Transverse colon (tissue), 4 donors: ENCODE measurements at regions not wholly inside any gene's neighbourhood (a gene's known extent, or its start where the extent isn't known, plus 50 kb on each side); places are given as distances from the start of the nearest gene placed in this dataset.

Source experiments
- DNase-seq: peaks from one replicate; pipeline ENCODE4 v3.0.0-alpha.2; 2019
- H3K27ac ChIP-seq, 4 donors: fragments of 200-600 bp; sonication (generic); 2 replicates each; pipeline ENCODE4 v1.5.1; 2016 to 2018; ENCODE audit warnings: inconsistent platforms in 4 of 4
- H3K27me3 ChIP-seq: fragments of 200-600 bp; sonication (generic); 2 replicates; pipeline ENCODE4 v1.5.1; 2017; ENCODE audit warnings: inconsistent platforms
- H3K36me3 ChIP-seq, 4 donors: fragments of 200-600 bp; sonication (generic); 2 replicates each; pipeline ENCODE4 v1.5.1; 2017 to 2019; ENCODE audit warnings: inconsistent platforms in 4 of 4
- H3K4me1 ChIP-seq, 4 donors: fragments of 200-600 bp; sonication (generic); 2 replicates each; pipeline ENCODE4 v1.5.1; 2017 to 2020; ENCODE audit warnings: inconsistent platforms in 4 of 4
- H3K4me3 ChIP-seq, 4 donors: fragments of 200-600 bp; sonication (generic); 1 replicate in 1 of 4; 2 replicates in 3 of 4; pipeline versions ENCODE4 v1.5.1 to v1.6.1; 2017 to 2019; ENCODE audit warnings: inconsistent platforms in 4 of 4
- H3K9me3 ChIP-seq, 2 donors: fragments of 200-600 bp; sonication (generic); 2 replicates each; pipeline ENCODE4 v1.5.1; 2017 to 2019; ENCODE audit warnings: inconsistent platforms in 2 of 2
- EP300 ChIP-seq: sonication (generic); formaldehyde crosslinking; IDR thresholded peaks from one replicate; pipeline ENCODE4 v1.6.1; 2017; ENCODE audit warnings: antibody characterized with exemption, low read depth
- POLR2A ChIP-seq: fragments of 450-650 bp; IDR thresholded peaks from one replicate; pipeline ENCODE4 v1.6.1; 2016; ENCODE audit warnings: antibody characterized with exemption, mild to moderate bottlenecking, moderate library complexity
- POLR2AphosphoS5 ChIP-seq, 3 donors: sonication (generic); formaldehyde crosslinking; IDR thresholded peaks; one replicate each; pipeline ENCODE4 v1.6.1; 2016; ENCODE audit warnings: antibody characterized with exemption in 3 of 3
- WGBS, 2 donors: methylation state at CpG; one replicate each; pipeline ENCODE4 v1.1.5; 2018; ENCODE audit warnings: low coverage in 1 of 2; 5-methylcytosine and 5-hydroxymethylcytosine counted together
- in situ Hi-C, 4 donors: fragments of 200-750 bp; cut with MboI; loops; one replicate each; pipeline versions ENCODE4 v1.15.0 to v1.15.1; 2017; ENCODE audit warnings: low sequenced_read_pairs in 3 of 4, low pct_ligation_motif_present in 1 of 4, low pct_unique_long_range_greater_than_20kb in 1 of 4
- intact Hi-C: fragments of 100-400 bp; cut with DNase I; formaldehyde crosslinking; loops from one replicate; pipeline ENCODE4 v1.15.1; 2023; ENCODE audit warnings: low total_unique reads
- TF ChIP-seq, protein P1 (sequence below), 5 experiments: fragments of 200-600 bp in 3 of 5; fragments of 450-650 bp in 2 of 5; sonication (generic) in 3 of 5; IDR thresholded peaks; 1 replicate in 2 of 5; 2 replicates in 3 of 5; pipeline ENCODE4 v1.5.1; 2016 to 2017; ENCODE audit warnings: antibody characterized with exemption in 5 of 5, inconsistent platforms in 3 of 5, mild to moderate bottlenecking in 2 of 5, moderate library complexity in 1 of 5

DNA sequence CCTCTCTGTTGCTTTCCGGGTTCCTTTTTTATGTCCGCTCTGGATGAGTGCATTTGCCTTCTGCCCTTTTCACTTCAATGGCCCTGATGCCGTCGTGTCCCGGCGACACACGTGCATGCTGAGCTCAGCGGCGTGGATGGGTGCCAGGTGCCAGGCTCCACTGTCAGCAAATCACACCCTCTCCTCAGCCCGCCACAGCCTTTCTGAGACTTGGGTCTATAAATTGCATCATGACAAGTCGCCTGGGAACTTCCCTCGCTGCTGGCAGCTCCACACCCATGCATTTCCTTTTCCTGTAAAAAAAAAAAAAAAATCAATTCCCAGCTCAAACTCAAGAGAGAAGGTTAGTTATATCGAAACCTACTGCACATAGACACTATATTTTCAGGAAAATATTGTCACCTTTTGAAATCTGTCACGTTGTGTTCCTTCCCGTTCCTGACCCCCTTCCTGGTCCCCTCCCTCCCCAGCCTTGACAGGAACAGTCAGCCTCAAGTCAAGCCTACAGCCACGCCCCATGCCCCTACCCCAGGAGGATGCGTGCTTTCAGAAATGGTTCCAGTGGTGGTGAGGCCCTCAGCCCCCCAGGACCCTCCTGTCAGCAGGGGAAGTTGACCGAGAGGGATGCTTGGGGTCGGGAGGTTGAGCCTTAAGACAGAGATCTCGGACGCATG lies 110.3 kb upstream of the PTCH1 start:
- in situ Hi-C loops = no loop called here
- WGBS, 2 donors = 54 to 67% methylated on average over 3 to 21 of the region's 21 CpGs
- Histone ChIP-seq H3K4me1 (peaks cover 0 to 4% (median 0%) of the 10 kb centered on the region in 4 donors), H3K9me3 (no peaks in the 10 kb centered on the region), H3K36me3 (no peaks in the 10 kb centered on the region), H3K4me3 (no peak overlapping the region), H3K27ac (no peak overlapping the region), H3K27me3 (no peaks in the 10 kb centered on the region)
- DNase-seq = peak; percentile 49
- no peak for TF ChIP-seq EP300
- no peak for TF ChIP-seq POLR2AphosphoS5 (IDR thresholded peaks at IDR 0.05)
- no peak for TF ChIP-seq POLR2A
- TF ChIP-seq, protein P1, sequence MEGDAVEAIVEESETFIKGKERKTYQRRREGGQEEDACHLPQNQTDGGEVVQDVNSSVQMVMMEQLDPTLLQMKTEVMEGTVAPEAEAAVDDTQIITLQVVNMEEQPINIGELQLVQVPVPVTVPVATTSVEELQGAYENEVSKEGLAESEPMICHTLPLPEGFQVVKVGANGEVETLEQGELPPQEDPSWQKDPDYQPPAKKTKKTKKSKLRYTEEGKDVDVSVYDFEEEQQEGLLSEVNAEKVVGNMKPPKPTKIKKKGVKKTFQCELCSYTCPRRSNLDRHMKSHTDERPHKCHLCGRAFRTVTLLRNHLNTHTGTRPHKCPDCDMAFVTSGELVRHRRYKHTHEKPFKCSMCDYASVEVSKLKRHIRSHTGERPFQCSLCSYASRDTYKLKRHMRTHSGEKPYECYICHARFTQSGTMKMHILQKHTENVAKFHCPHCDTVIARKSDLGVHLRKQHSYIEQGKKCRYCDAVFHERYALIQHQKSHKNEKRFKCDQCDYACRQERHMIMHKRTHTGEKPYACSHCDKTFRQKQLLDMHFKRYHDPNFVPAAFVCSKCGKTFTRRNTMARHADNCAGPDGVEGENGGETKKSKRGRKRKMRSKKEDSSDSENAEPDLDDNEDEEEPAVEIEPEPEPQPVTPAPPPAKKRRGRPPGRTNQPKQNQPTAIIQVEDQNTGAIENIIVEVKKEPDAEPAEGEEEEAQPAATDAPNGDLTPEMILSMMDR (IDR thresholded peaks at IDR 0.05) = no peak
- intact Hi-C loops = no loop called here

GRCh38 chr9:95626341-95626740 lies 109.6 kb upstream of the PTCH1 start:
- in situ Hi-C loops = no loop called here
- no peak for DNase-seq
- Histone ChIP-seq H3K9me3 (no peaks in the 10 kb centered on the region), H3K27ac (no peak overlapping the region), H3K4me3 (no peak overlapping the region), H3K36me3 (no peaks in the 10 kb centered on the region), H3K4me1 (peaks cover 0 to 4% (median 0%) of the 10 kb centered on the region in 4 donors), H3K27me3 (no peaks in the 10 kb centered on the region)
- TF ChIP-seq POLR2A (no peak), POLR2AphosphoS5 (IDR thresholded peaks at IDR 0.05) (no peak), EP300 (no peak)
- TF ChIP-seq, protein P1 (IDR thresholded peaks at IDR 0.05) = no peak
- intact Hi-C loops = no loop called here
- WGBS, 2 donors = 64% methylated on average over 13 of the region's 13 CpGs; no CpG with 5 or more reads in 1 of the 2 donors

DNA sequence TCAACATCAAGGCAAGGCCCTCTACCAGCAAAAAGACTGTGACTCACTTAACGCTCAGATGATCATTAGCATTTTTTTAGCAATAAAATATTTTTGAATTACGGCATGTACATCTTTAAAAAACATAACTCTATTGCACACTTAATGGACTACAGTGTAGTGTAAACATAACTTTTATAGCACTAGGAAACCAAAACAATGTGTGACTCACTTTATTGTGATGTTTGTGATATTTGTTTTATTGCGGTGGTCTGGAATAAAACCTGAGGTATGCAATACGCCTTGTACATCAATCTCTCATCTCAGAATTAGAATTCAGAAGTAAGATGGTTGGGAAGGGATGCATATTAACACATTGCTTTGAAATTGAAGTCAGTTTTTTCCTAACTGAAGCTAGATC lies 106.9 kb upstream of the PTCH1 start:
- intact Hi-C loops = no loop called here

GRCh38 chr9:95620722-95621121 lies 104.0 kb upstream of the PTCH1 start:
- Histone ChIP-seq H3K4me3 (no peak overlapping the region), H3K27me3 (no peaks in the 10 kb centered on the region), H3K9me3 (no peaks in the 10 kb centered on the region), H3K4me1 (peaks cover 0 to 10% (median 2%) of the 10 kb centered on the region in 4 donors), H3K36me3 (no peaks in the 10 kb centered on the region), H3K27ac (no peak overlapping the region)
- 56 to 62% methylated on average over 6 to 8 of the region's 8 CpGs for WGBS, 2 donors
- DNase-seq = peak; percentile 24
- TF ChIP-seq POLR2AphosphoS5 (IDR thresholded peaks at IDR 0.05) = no peak
- no peak for TF ChIP-seq POLR2A
- TF ChIP-seq, protein P1 (IDR thresholded peaks at IDR 0.05) = no peak
- intact Hi-C loops = no loop called here
- in situ Hi-C loops = no loop called here

More for the DNA sequence above, 106.9 kb upstream of the PTCH1 start:
- H3K4me3 ChIP-seq = no peak overlapping the region
- no peaks in the 10 kb centered on the region for H3K9me3 ChIP-seq
- in situ Hi-C loops = no loop called here
- H3K36me3 ChIP-seq = no peaks in the 10 kb centered on the region
- no peak overlapping the region for H3K27ac ChIP-seq
- peaks cover 0 to 10% (median 2%) of the 10 kb centered on the region in 4 donors for H3K4me1 ChIP-seq
- H3K27me3 ChIP-seq = no peaks in the 10 kb centered on the region
- WGBS, 2 donors = 10 to 51% methylated on average over 2 to 4 of the region's 4 CpGs
- TF ChIP-seq, protein P1 (IDR thresholded peaks at IDR 0.05) = no peak
- TF ChIP-seq POLR2AphosphoS5 (IDR thresholded peaks at IDR 0.05) (no peak), EP300 (no peak), POLR2A (no peak)
- no peak for DNase-seq
